Smooth muscle cell (in vitro differentiated cells): ENCODE measurements at regions not wholly inside any gene's neighbourhood (a gene's known extent, or its start where the extent isn't known, plus 50 kb on each side); places are given as distances from the start of the nearest gene placed in this dataset.

ENCODE experiments used
- DNase-seq: peaks from one replicate; lab custom pipeline; 2025; ENCODE audit not compliant: unreplicated experiment; lab: John Stamatoyannopoulos, UW
- H2AFZ ChIP-seq: fragments of 200-600 bp; sonication (generic); 2 replicates; pipeline ENCODE4 v1.6.0; 2016; ENCODE audit warnings: antibody characterized with exemption, low read depth, mild to moderate bottlenecking
- H3F3A ChIP-seq: fragments of 200-600 bp; sonication (generic); 2 replicates; pipeline ENCODE4 v1.6.0; 2017; ENCODE audit warnings: antibody characterized with exemption, low read depth
- H3K27ac ChIP-seq: fragments of 200-600 bp; sonication (generic); 2 replicates; pipeline ENCODE4 v1.5.1; 2016; ENCODE audit warnings: low read depth, mild to moderate bottlenecking
- H3K27me3 ChIP-seq: fragments of 200-600 bp; sonication (generic); 2 replicates; pipeline ENCODE4 v1.6.1; 2016; ENCODE audit warnings: low read depth, mild to moderate bottlenecking
- H3K36me3 ChIP-seq: fragments of 200-600 bp; sonication (generic); 2 replicates; pipeline ENCODE4 v1.5.1; 2016; ENCODE audit warnings: low read depth
- H3K4me1 ChIP-seq: fragments of 200-600 bp; sonication (generic); 2 replicates; pipeline ENCODE4 v1.5.1; 2016; ENCODE audit warnings: low read depth
- H3K4me2 ChIP-seq: fragments of 200-600 bp; sonication (generic); 2 replicates; pipeline ENCODE4 v1.6.0; 2016; ENCODE audit warnings: mild to moderate bottlenecking
- H3K4me3 ChIP-seq: fragments of 200-600 bp; sonication (generic); 2 replicates; pipeline ENCODE4 v1.5.1; 2016; ENCODE audit warnings: mild to moderate bottlenecking
- H3K79me2 ChIP-seq: fragments of 200-600 bp; sonication (generic); 2 replicates; pipeline ENCODE4 v1.6.0; 2016; ENCODE audit warnings: low read depth, mild to moderate bottlenecking
- H3K9ac ChIP-seq: fragments of 200-600 bp; sonication (generic); 2 replicates; pipeline ENCODE4 v1.6.0; 2016; ENCODE audit warnings: low read depth
- H3K9me3 ChIP-seq: fragments of 200-600 bp; sonication (generic); replicated peaks from 2 replicates; pipeline ENCODE4 v1.5.1; 2016; ENCODE audit warnings: low read depth
- H4K20me1 ChIP-seq: fragments of 200-600 bp; sonication (generic); 2 replicates; pipeline ENCODE4 v1.6.0; 2016; ENCODE audit warnings: low read depth
- CTCF ChIP-seq: fragments of 200-600 bp; sonication (generic); IDR thresholded peaks from 2 replicates; pipeline ENCODE4 v1.5.1; 2017; ENCODE audit warnings: borderline replicate concordance, mild to moderate bottlenecking, antibody characterized with exemption; ENCODE audit not compliant: insufficient read depth, poor library complexity, severe bottlenecking
- WGBS: methylation state at CpG from one replicate; pipeline ENCODE4 v1.1.7; 2016; ENCODE audit warnings: low lambda C conversion rate; 5-methylcytosine and 5-hydroxymethylcytosine counted together

GRCh38 chr5:103904651-103905050, 342.1 kb upstream of the NUDT12 start:
- Histone ChIP-seq H3F3A (no peaks in the 10 kb centered on the region), H2AFZ (no peak overlapping the region), H3K36me3 (no peaks in the 10 kb centered on the region), H3K9me3 (no peaks in the 10 kb centered on the region), H3K4me3 (no peak overlapping the region), H3K9ac (no peak overlapping the region), H4K20me1 (no peaks in the 10 kb centered on the region), H3K4me2 (no peak overlapping the region), H3K4me1 (peaks cover 5% of the 10 kb centered on the region), H3K27ac (no peak overlapping the region), H3K79me2 (no peaks in the 10 kb centered on the region), H3K27me3 (no peaks in the 10 kb centered on the region)
- DNase-seq: no peak
- no peak for TF ChIP-seq CTCF
- 97% methylated on average over 1 of the region's 1 CpG for WGBS

GRCh38 chr5:103902893-103903292, 340.3 kb upstream of the NUDT12 start:
- Histone ChIP-seq H3K36me3 (no peaks in the 10 kb centered on the region), H3F3A (no peaks in the 10 kb centered on the region), H3K4me2 (no peak overlapping the region), H4K20me1 (no peaks in the 10 kb centered on the region), H3K4me1 (no peaks in the 10 kb centered on the region), H3K27ac (no peak overlapping the region), H3K79me2 (no peaks in the 10 kb centered on the region), H2AFZ (no peak overlapping the region), H3K9me3 (no peaks in the 10 kb centered on the region), H3K27me3 (no peaks in the 10 kb centered on the region), H3K4me3 (no peak overlapping the region), H3K9ac (no peak overlapping the region)
- WGBS: 91% methylated on average over 3 of the region's 3 CpGs
- no peak for DNase-seq
- TF ChIP-seq CTCF: no peak

GRCh38 chr5:103901885-103902284, 339.3 kb upstream of the NUDT12 start:
- 95% methylated on average over 1 of the region's 1 CpG for WGBS
- no peaks in the 10 kb centered on the region for H3K9me3 ChIP-seq

More at GRCh38 chr5:103901885-103902284, 339.3 kb upstream of the NUDT12 start:
- H3F3A ChIP-seq: no peaks in the 10 kb centered on the region
- no peak for DNase-seq
- H3K27ac ChIP-seq: no peak overlapping the region
- H3K9ac ChIP-seq: no peak overlapping the region
- H3K4me1 ChIP-seq: no peaks in the 10 kb centered on the region
- no peak overlapping the region for H3K4me2 ChIP-seq
- no peaks in the 10 kb centered on the region for H3K36me3 ChIP-seq
- no peaks in the 10 kb centered on the region for H4K20me1 ChIP-seq
- no peak overlapping the region for H3K4me3 ChIP-seq
- no peaks in the 10 kb centered on the region for H3K27me3 ChIP-seq
- H3K79me2 ChIP-seq: no peaks in the 10 kb centered on the region
- TF ChIP-seq CTCF: no peak
- H2AFZ ChIP-seq: no peak overlapping the region
